ENCODE measurements at regions not wholly inside any gene's neighbourhood (a gene's known extent, or its start where the extent isn't known, plus 50 kb on each side); places are given as distances from the start of the nearest gene placed in this dataset.

- TF ChIP-seq EGR1 (IDR thresholded peaks at IDR 0.05) (no peak), TEAD4 (IDR thresholded peaks at IDR 0.05) (no peak), REST (IDR thresholded peaks at IDR 0.05; ENCODE audit: low read depth) (no peak), ZBTB7A (IDR thresholded peaks at IDR 0.05; ENCODE audit: low read depth) (no peak), YY1 (IDR thresholded peaks at IDR 0.05; ENCODE audit: low read depth) (no peak), CREB1 (IDR thresholded peaks at IDR 0.05; ENCODE audit: low read depth) (no peak), CEBPB (IDR thresholded peaks at IDR 0.05) (no peak), USF1 (IDR thresholded peaks at IDR 0.05) (no peak), RAD21 (IDR thresholded peaks at IDR 0.05; ENCODE audit: low read depth) (no peak), EP300 (IDR thresholded peaks at IDR 0.05; ENCODE audit: borderline replicate concordance) (no peak), FOXM1 (IDR thresholded peaks at IDR 0.05; ENCODE audit: borderline replicate concordance, low read depth) (no peak), NFIC (IDR thresholded peaks at IDR 0.05) (no peak), TAF1 (IDR thresholded peaks at IDR 0.05; ENCODE audit: low read depth) (no peak), MAX (IDR thresholded peaks at IDR 0.05) (no peak), TCF12 (IDR thresholded peaks at IDR 0.05; ENCODE audit: low read depth) (no peak)
These were observed 306.9 kb downstream of the AACS start for GRCh38 chr12:125372085-125372484.

- TF ChIP-seq CEBPB (IDR thresholded peaks at IDR 0.05) (no peak), REST (IDR thresholded peaks at IDR 0.05; ENCODE audit: low read depth) (no peak), TEAD4 (IDR thresholded peaks at IDR 0.05) (no peak), MAX (IDR thresholded peaks at IDR 0.05) (no peak), CREB1 (IDR thresholded peaks at IDR 0.05; ENCODE audit: low read depth) (no peak), NFIC (IDR thresholded peaks at IDR 0.05) (no peak), FOXM1 (IDR thresholded peaks at IDR 0.05; ENCODE audit: borderline replicate concordance, low read depth) (no peak), EP300 (IDR thresholded peaks at IDR 0.05; ENCODE audit: borderline replicate concordance) (no peak), USF1 (IDR thresholded peaks at IDR 0.05) (no peak), YY1 (IDR thresholded peaks at IDR 0.05; ENCODE audit: low read depth) (no peak), TCF12 (IDR thresholded peaks at IDR 0.05; ENCODE audit: low read depth) (no peak), TAF1 (IDR thresholded peaks at IDR 0.05; ENCODE audit: low read depth) (no peak), ZBTB7A (IDR thresholded peaks at IDR 0.05; ENCODE audit: low read depth) (no peak), RAD21 (IDR thresholded peaks at IDR 0.05; ENCODE audit: low read depth) (no peak), EGR1 (IDR thresholded peaks at IDR 0.05) (no peak)
These were observed 308.1 kb downstream of the AACS start for GRCh38 chr12:125373375-125373774.

- no peak for TF ChIP-seq ZBTB7A (IDR thresholded peaks at IDR 0.05; ENCODE audit: low read depth)
These were observed 311.2 kb downstream of the AACS start for GRCh38 chr12:125376422-125376821.

GRCh38 chr12:125377093-125377492, 311.9 kb downstream of the AACS start:
- TF ChIP-seq TCF12 (IDR thresholded peaks at IDR 0.05; ENCODE audit: low read depth) (no peak), TEAD4 (IDR thresholded peaks at IDR 0.05) (no peak), MAX (IDR thresholded peaks at IDR 0.05) (no peak), ZBTB7A (IDR thresholded peaks at IDR 0.05; ENCODE audit: low read depth) (no peak), TAF1 (IDR thresholded peaks at IDR 0.05; ENCODE audit: low read depth) (no peak), YY1 (IDR thresholded peaks at IDR 0.05; ENCODE audit: low read depth) (no peak), EP300 (IDR thresholded peaks at IDR 0.05; ENCODE audit: borderline replicate concordance) (no peak), USF1 (IDR thresholded peaks at IDR 0.05) (no peak)

- no peak for TF ChIP-seq RAD21 (IDR thresholded peaks at IDR 0.05; ENCODE audit: low read depth)
- TF ChIP-seq MAX (IDR thresholded peaks at IDR 0.05) = no peak
- no peak for TF ChIP-seq USF1 (IDR thresholded peaks at IDR 0.05)
- TF ChIP-seq CEBPB (IDR thresholded peaks at IDR 0.05) = no peak
- peak; percentile 81 for TF ChIP-seq REST (IDR thresholded peaks at IDR 0.05; ENCODE audit: low read depth)
- TF ChIP-seq NFIC (IDR thresholded peaks at IDR 0.05) = no peak
These were observed 316.1 kb downstream of the AACS start for GRCh38 chr12:125381373-125381772.
